Activated CD8-positive, alpha-beta memory T cell treated with anti-CD3 and anti-CD28 coated beads for 1 hour (primary cell): ENCODE measurements at regions not wholly inside any gene's neighbourhood (a gene's known extent, or its start where the extent isn't known, plus 50 kb on each side); places are given as distances from the start of the nearest gene placed in this dataset.

ENCODE experiments used
- DNase-seq, 2 donors: peaks; one replicate each; pipeline ENCODE4 v3.0.0-alpha.2; 2020; ENCODE audit warnings: low read depth in 1 of 2; ENCODE audit errors: extremely low read depth in 1 of 2

- no peak for DNase-seq
Measured at GRCh38 chr21:15149600-15150224, 84.9 kb upstream of the NRIP1 start.

- DNase-seq = no peak
Measured at GRCh38 chr21:15151385-15152103, 86.7 kb upstream of the NRIP1 start.

GRCh38 chr21:15152591-15152990 lies 87.8 kb upstream of the NRIP1 start:
- no peak for DNase-seq

GRCh38 chr21:15159382-15160020 lies 94.7 kb upstream of the NRIP1 start:
- no peak for DNase-seq

GRCh38 chr21:15160136-15160535 lies 95.3 kb upstream of the NRIP1 start:
- DNase-seq = no peak

GRCh38 chr21:15162921-15163320 lies 98.1 kb upstream of the NRIP1 start:
- DNase-seq = no peak

GRCh38 chr21:15164273-15164672 lies 99.5 kb upstream of the NRIP1 start:
- no peak for DNase-seq

GRCh38 chr21:15164678-15165303 lies 100.0 kb upstream of the NRIP1 start:
- no peak for DNase-seq

- DNase-seq = no peak
Measured at GRCh38 chr21:15170614-15171013, 105.8 kb upstream of the NRIP1 start.

- no peak for DNase-seq
Measured at GRCh38 chr21:15171546-15171945, 106.7 kb upstream of the NRIP1 start.

GRCh38 chr21:15172963-15173362 lies 108.2 kb upstream of the NRIP1 start:
- no peak for DNase-seq

- DNase-seq = no peak
Measured at GRCh38 chr21:15174923-15175322, 110.1 kb upstream of the NRIP1 start.

GRCh38 chr21:15182731-15183130 lies 117.9 kb upstream of the NRIP1 start:
- DNase-seq = no peak

- DNase-seq = no peak
Measured at GRCh38 chr21:15183813-15184257, 119.0 kb upstream of the NRIP1 start.

- DNase-seq = no peak
Measured at GRCh38 chr21:15190412-15190811, 125.6 kb upstream of the NRIP1 start.

GRCh38 chr21:15190837-15191236 lies 126.0 kb upstream of the NRIP1 start:
- no peak for DNase-seq

GRCh38 chr21:15191342-15191741 lies 126.5 kb upstream of the NRIP1 start:
- no peak for DNase-seq

GRCh38 chr21:15192243-15192642 lies 127.4 kb upstream of the NRIP1 start:
- no peak for DNase-seq

GRCh38 chr21:15193937-15194336 lies 129.1 kb upstream of the NRIP1 start:
- DNase-seq = no peak

- no peak for DNase-seq
Measured at GRCh38 chr21:15195104-15195503, 130.3 kb upstream of the NRIP1 start.

GRCh38 chr21:15195768-15196167 lies 131.0 kb upstream of the NRIP1 start:
- DNase-seq = no peak

GRCh38 chr21:15197696-15198095 lies 132.9 kb upstream of the NRIP1 start:
- DNase-seq = no peak
